Activated CD4-positive, alpha-beta T cell treated with anti-CD3 and anti-CD28 coated beads, Interleukin-2, amount 50 U/mL, for 16 hours (primary cell): ENCODE measurements at regions not wholly inside any gene's neighbourhood (a gene's known extent, or its start where the extent isn't known, plus 50 kb on each side); places are given as distances from the start of the nearest gene placed in this dataset.
"Not testable (repeated sequence)": the region's sequence is repeated elsewhere in the genome, so short reads cannot be mapped to it uniquely, and the experiment has no call there.

Experiments
- DNase-seq: peaks from one replicate; pipeline ENCODE4 v3.0.0-alpha.2; 2020

DNA sequence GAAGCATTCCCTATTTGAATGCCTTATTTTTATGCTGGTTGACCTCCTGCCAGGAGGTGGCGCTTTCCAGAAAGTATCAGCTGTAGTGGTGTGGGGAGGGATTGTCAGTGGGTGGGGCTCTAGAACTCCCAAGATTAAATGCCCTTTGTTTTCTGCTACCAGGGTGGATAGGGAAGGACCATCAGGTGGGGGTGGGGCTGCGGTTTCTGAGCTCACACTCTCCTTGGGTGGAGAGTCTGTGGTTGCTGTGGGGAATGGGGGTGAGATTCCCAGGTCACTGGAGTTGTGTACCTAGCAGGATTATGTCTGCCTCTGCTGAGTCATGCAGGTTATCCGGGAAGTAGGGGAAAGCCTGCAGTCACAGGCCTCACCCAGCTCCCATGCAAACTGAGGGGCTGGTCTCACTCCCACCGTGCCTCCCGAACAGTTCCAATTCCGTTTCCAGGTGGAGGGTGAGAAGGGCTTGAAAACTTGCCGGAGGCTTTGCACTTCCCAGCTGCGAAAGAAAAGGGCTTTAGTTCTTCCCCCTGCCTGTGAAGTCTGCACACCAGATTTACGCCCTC, 68.3 kb downstream of the ALG10B start:
- no peak for DNase-seq

DNA sequence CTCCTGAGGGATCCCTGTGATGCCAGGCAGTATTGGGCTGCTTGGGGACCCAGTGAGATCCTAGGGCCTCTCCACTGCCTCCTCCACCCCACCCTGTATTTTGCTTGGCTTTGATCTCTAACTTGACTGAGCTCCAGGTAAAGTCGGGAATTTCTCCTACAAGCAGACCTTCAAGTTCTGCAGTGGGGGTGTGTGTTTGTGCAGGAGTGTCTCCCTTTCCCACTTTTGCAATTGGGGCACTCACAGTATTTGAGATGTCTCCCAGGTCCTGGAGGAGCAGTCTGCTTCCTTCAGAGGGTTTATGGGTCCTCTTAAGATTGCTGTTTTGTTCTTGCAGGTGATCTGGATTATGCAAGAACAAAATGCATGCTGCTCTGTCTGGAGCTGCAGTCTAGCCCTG, 68.9 kb downstream of the ALG10B start:
- no peak for DNase-seq

DNA sequence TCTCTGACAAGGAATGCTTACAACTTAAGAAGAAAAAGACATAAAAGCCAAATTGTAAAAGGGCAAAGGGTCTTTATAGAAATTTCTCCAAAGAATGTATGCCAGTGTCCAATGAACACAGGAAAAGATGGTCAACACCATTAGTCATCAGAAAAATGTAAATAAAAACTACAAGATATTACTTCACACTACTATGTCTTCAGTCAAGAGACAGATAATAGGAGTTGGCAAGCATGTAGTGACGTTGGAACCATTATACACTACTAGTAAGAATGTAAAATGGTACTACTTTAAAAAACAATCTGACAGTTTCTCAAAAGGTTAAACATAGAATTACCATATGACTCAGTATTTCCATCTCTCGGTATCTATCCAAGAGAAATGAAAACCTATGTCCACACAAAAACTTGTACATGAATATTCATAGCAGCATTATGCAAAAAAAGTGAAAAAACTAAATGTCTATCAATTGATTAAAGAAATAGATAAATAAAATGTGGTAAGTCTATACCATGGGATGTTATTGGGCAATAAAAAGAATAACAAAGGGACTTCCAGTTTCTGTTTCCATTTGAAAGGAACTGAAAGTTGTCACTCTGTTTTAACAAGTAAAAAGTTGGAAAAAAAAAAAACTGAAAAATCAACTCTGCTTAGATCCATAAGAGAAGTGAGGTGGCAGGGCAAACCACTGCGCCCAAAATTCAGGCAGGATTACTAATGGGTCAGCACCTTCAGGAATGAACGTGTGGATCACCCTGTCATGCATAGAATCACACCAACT, 69.8 kb downstream of the ALG10B start:
- no peak for DNase-seq

DNA sequence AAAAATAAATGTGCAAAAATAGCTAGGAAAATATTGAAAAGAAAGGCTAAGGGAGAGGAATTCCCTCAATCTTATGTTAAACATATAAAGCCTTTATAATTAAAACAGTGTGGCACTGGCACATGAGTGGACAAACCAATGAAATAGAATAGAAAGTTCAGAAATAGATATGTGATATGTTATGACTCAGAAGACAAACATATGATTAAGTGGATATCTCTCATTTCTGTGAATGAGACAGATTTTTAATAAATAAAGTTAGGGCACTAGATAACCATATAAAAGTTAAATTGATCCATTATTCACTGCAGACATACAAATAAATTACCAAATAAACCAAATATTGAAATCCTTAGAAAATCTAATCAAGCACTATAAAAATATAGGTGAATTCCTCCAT, 73.0 kb downstream of the ALG10B start:
- DNase-seq, result no peak

DNA sequence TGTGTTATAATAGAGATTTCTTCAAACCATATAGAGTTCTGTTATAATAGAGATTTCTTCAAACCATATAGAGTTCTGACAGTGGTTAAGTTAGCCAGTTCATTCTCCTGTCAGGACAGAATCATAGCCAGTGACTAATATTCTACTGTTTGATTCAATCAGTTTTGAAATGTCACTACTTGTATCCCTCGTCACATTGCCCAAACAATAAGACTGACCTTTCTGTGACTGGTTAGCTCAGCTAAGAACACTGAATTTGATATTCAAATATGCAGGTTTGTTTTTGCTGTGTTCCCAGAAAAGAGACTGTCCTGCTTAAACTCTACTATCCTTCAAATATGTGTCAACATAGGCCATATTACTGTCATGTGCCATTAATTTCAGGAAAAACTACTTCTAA, 74.4 kb downstream of the ALG10B start:
- no peak for DNase-seq

DNA sequence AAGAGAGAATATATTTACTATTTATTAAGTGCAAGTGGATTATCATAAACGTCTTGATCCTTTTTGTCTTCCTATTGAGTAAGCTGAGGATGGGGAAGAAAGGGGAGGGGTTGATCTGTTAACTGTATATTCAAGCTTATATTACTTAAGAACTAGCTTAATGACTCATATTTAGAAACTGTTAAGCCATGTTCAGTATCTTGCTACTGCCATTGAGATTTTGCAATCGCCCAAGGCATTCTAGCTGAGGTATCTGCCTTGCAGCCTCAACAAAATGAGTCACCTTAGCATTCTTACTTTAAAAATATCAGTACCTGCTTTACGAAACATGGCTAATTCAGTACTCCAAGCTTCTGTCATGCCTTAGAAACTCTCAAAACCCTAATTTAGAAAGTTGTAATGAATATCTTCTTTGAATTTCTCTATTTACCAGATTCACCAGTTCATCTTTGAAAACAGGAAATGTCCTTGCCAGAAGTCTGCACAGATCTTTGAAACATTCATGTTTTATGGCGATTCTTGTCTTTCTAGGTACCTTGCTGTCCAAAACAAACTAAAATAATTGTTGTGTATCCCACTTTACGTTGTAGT, 76.1 kb downstream of the ALG10B start:
- DNase-seq, result peak; percentile 31

DNA sequence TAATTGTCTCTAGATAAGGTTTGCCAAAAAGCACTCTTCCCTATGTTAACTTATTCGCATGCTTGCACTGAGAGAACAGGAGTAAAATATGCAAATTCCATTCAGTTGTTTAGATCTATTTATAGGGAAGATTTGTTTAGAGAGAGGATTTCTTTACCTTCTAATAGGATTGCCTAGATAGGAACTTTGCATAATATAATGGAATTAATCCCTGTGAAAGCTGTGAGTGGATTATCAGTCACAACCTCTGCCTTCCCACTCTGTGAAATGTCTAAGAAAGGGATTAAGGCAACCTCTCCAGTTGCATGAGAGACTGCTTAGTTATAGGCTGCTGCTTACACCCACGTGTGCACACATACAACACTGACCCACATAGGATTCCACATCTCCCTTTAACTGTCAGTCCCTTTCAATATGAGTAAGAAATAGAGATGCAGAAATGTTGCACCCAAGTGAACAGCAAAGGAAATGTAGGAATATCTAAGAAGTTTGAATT, 83.2 kb downstream of the ALG10B start:
- DNase-seq, result no peak

DNA sequence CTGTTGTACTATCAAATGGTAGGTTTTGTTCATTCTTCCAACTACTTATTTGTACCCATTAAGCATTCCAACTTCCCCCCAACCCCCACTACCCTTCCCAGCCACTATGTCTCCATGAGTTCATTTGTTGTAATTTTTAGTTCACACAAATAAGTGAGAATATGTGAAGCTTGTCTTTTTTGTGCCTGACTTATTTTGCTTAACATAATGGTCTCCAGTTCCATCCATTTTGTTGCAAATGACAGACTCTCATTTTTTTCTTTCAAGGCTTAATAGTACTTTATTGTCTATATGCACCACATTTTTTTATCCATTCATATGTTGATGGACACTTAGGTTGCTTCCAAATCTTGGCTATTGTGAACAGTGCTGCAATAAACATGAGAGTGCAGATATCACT, 86.2 kb downstream of the ALG10B start:
- DNase-seq, result no peak

DNA sequence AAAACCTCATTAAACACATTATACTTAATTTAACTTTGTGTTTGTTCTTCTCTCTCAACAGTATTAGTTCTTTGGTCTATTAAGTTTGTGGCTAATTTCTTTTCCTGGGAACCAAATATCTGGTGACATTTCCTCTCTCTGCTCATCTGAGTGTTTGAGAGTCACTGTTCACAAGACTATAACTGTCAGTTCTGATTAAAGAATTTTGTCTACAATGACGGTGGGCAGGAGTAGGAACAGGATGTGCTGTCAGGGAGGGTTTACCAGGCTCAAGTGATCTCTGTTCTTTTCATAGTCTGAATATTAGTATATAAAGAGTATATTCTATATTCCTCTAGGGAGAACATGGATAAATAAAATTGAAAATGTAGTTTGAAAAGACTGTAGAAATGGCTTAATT, 92.9 kb downstream of the ALG10B start:
- no peak for DNase-seq

DNA sequence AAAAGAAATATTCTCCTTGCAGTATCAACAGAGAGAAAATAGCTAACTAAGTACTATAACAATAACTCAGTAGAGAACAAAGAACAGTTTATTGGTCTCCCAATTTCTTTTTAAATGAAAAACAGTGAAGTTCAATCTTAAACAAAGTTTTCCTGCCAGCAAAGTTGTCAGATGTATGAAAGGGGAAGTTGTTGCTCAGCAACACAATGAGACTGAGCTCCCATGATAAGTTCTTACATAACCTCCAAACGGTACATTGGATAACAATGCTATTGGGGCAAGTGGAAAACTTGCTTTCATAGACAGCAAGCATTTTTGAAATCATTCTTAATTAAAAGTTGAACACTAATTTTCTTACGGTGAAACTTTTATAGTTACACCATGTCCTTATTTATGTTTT, 94.9 kb downstream of the ALG10B start:
- no peak for DNase-seq

DNA sequence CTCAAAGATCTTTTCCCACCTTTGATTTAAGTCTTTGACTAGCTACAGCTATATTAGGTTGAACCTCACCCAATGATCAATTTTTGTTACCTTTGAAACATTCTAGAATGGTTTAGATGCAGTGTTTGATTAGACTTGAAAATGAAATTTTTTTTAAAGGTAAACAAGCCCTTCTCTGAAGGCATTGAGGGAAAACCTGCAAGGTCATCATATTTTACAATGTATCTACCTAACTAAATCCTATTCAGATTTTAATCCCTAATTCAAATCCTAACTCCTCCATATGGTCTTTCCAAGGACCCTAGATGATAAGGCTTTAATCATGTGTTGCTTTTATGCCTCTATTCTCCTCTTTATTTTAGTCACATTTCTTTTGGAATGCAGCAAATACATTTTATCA, 95.4 kb downstream of the ALG10B start:
- DNase-seq, result no peak

DNA sequence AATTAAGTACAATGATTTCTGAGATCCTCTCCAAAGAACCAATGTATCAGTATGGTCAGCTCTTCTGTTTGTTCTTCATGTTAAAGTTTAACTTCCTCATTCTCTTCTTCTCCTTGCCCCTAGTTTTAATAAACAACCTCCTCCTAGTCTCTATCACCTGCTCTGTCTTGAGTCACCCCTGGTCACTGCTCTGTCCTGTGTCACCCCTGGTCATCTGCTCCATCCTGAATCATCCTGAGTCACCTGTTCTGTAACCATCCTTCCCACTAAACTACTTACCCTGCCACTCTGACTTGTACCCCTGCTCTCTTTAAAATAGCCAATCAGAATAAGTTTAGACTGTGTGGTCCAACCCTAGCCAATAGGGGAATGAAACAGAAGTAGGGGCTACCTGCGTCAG, 100.5 kb downstream of the ALG10B start:
- no peak for DNase-seq

DNA sequence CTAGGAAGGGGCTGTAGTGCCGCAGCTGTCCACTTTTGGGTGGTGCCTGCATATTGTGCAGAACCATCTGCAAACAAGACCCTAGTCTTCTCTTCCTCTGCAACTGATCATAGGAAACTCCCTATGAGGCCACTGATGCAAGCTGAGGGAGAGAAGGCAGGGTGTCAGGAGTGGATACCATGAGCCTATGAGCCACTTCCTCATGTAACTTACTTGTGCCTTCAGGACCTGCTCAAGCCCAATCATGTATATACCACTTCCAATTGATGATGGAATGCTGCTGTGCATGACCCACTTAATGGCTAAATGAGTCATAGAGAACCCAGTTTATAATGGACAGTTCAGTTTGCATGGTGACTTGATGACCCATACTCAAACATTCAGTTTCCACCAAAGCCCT, 107.9 kb downstream of the ALG10B start:
- no peak for DNase-seq

DNA sequence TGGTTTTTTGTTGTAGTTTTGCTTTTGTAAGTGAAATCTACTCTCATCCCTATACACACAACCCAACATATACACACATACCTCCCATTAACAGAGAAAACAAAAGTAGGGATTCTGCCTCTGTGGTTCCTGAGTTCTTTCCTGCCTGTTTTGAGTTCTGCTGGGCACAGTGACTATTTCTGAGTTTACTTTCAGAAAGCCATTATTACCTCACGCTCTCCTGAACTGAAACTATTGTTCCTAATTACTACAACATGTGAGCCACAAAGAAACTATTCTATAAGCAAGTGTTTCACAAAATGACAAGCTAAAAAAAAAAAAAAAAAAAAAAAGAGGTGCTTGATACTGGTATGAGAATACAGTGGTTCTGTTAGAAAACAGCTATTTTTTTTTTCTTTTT, 110.9 kb downstream of the ALG10B start:
- DNase-seq, result no peak

DNA sequence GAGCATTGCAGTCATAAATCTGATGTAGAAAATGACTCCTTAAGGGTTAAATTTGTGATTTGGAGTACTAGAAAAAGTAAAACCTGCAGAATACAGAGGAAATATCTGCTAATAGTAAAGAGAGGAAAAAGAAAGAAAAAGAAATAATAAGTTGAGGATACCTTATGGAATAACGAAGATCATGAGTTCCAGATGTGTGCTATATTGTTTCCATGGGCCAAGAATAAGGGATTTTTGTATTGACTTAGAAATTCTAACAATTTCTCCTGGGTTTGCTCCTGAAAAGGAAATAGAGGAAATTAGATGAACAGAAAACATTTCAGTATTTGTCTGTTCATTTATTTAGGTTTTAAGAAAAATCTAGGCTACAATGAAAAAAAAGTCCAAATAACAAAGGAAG, 115.3 kb downstream of the ALG10B start:
- DNase-seq, result no peak

DNA sequence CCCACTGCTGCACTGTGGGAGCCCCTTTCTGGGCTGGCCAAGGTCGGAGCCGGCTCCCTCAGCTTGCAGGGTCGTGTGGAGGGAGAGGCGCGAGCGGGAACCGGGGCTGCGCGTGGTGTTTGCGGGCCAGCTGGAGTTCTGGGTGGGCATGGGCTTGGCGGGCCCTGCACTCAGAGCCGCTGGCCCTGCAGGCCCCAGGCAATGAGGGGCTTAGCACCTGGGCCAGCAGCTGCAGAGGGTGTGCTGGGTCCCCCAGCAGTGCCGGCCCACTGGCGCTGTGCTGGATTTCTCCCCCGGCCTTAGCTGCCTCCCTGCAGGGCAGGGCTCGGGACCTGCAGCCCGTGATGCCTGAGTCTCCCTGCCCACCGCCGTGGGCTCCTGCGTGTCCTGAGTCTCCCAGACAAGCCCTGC, 125.3 kb downstream of the ALG10B start:
- DNase-seq, result not testable (repeated sequence)

DNA sequence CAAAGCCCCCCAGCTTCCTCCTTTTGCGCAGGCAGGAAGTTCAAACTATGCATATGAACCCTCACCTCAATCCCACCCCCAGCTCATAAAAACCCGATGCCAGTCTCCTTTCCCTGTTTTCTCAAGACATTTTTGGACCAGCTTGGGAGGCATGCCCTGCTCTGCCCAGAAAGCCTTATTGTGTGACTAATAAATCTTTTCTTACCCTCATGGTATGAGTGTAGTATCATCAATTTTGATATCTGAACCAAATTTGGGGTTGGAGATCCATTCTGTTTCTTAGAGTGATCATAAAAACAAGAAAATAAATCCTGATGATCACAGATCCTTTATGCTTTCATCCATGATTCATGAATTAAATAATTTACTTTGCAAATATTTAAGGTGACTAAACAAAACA, 128.5 kb downstream of the ALG10B start:
- DNase-seq, result no peak

DNA sequence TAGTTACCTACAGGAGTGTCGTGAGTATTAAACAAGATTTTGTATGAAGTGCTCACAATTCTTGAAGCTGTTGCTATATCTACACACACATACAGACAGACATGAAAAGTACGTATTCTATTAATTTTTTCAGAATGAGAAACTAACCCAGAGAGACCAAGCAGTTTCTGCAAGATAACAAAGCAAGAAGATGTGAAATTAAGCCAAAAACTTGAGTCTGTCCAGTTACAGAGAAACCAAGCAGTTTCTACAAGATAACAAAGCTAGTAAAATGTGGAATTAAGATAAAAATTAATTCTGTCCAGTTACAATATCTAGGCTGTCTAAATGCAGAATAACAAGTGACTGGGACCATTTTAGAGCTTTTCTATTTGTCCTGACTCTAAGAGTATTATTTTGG, 132.4 kb downstream of the ALG10B start:
- DNase-seq, result no peak

DNA sequence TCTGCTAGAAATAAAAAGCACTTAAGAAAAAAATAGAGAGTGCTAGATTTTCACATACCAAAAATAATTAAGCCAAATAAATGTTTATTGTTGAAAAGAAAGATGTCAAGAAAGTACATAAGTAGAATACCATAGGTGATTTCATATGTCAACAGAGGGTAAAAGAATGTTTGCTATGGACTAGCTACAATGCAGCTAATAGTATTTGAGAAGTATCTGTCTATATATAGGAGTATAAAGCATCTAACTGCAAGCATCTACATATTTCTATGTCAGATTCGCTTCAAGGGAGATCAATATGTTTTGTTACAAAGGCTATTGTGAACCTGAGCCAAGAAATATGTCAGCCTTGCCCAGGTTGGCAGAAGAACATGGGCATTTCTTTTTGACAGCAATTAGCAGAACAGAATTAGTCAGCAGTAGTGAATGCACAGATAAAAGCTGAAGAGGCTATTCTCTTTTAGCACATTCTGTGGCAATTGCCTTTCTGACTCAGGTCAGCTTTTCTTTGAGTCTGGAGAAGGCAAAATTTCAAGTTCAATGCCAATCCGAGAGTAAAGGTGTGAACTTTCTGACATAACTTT, 140.1 kb downstream of the ALG10B start:
- no peak for DNase-seq

DNA sequence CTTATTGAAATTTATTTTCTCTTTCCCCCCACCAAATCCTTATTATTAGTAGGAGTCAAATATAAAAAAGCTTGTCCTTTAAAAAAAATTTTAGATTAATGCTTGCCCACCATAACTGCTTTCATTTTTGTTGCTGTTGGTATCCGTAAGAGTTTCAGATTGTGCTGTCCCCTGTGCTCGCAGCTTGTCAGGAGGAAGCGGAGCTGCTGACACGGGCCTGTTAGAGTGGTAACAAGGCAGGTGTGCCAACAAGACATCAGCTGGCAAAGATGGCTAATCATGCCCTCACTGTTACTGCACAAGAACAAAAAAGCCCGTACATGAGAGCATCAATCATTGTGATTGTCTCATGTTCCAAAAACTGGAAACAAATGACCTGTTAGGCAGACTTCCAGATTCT, 148.4 kb downstream of the ALG10B start:
- no peak for DNase-seq

DNA sequence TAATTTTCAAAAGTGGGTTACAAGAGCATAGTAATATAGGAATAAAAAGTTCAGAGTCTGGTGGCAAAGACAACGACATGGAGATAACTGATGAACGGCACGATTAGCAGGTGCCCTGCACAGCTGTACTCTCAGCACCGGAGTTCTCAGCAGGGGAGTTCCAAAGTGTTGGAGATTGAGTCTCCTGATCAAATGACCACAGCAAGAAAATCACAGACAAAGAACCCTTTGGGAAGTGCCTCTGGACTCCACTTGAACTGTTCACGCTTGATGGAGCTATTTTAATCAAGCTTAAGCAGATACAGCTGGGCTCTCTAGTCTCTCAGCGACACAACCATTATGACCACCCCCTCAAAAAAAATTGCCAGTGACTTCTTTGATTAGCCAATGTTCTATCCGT, 153.1 kb downstream of the ALG10B start:
- no peak for DNase-seq

DNA sequence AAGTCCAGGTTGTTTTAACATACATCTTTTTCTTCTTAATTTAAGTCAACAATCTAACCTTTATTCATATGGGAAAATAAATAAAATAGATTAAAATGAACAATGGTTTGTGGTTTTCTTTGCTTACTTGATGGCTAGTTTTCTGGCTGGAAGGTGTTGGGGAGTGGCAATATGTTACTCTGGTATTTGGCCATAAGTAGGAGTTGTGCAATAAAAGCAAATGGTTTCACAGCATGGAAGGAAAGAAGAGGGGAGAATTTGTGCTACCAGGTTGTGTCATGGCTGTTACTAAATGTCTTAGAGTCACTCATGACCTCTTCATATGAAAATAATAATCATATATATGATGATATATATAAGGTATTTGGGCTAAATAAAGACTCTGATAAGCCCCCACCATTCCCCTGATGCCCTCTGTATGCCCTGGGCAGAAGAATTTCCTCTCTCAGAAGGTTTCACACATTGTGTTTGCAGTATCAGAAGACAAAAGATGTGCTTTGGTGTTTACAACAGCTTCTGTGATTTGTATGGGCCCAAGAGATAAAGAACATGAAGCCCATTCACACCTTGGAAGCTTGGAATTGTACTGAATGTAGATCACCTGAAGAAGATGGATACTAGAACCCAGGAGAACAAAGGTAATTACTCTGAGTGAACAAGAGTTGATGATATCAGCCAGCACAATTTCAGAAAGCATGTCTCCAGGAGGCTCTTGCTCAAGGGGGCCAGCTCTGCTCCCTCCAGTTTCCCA, 160.9 kb downstream of the ALG10B start:
- no peak for DNase-seq

DNA sequence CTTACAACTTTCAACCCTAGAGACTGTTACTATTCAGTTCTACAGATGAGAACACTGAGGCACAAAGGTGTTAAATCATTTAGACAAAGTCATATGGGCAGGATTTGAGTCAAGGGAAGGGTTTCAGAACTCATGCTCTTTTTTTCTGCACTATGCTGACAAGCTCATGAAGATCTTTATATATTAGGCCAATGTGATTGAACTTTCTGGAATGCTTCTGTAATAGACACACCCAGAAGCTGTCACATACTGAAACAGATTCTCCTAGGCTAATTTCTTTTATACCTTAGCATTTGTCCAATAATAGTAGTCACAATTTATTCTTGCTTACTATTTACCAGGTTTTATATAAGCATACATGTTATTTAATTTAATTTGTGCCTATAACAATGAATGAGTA, 164.0 kb downstream of the ALG10B start:
- no peak for DNase-seq
